Transverse colon (tissue), 4 donors: ENCODE measurements at regions not wholly inside any gene's neighbourhood (a gene's known extent, or its start where the extent isn't known, plus 50 kb on each side); places are given as distances from the start of the nearest gene placed in this dataset.

Source experiments
- DNase-seq: peaks from one replicate; pipeline ENCODE4 v3.0.0-alpha.2; 2019
- H3K27ac ChIP-seq, 4 donors: fragments of 200-600 bp; sonication (generic); 2 replicates each; pipeline ENCODE4 v1.5.1; 2016 to 2018; ENCODE audit warnings: inconsistent platforms in 4 of 4
- H3K27me3 ChIP-seq: fragments of 200-600 bp; sonication (generic); 2 replicates; pipeline ENCODE4 v1.5.1; 2017; ENCODE audit warnings: inconsistent platforms
- H3K36me3 ChIP-seq, 4 donors: fragments of 200-600 bp; sonication (generic); 2 replicates each; pipeline ENCODE4 v1.5.1; 2017 to 2019; ENCODE audit warnings: inconsistent platforms in 4 of 4
- H3K4me1 ChIP-seq, 4 donors: fragments of 200-600 bp; sonication (generic); 2 replicates each; pipeline ENCODE4 v1.5.1; 2017 to 2020; ENCODE audit warnings: inconsistent platforms in 4 of 4
- H3K4me3 ChIP-seq, 4 donors: fragments of 200-600 bp; sonication (generic); 1 replicate in 1 of 4; 2 replicates in 3 of 4; pipeline versions ENCODE4 v1.5.1 to v1.6.1; 2017 to 2019; ENCODE audit warnings: inconsistent platforms in 4 of 4
- H3K9me3 ChIP-seq, 2 donors: fragments of 200-600 bp; sonication (generic); 2 replicates each; pipeline ENCODE4 v1.5.1; 2017 to 2019; ENCODE audit warnings: inconsistent platforms in 2 of 2
- EP300 ChIP-seq: sonication (generic); formaldehyde crosslinking; IDR thresholded peaks from one replicate; pipeline ENCODE4 v1.6.1; 2017; ENCODE audit warnings: antibody characterized with exemption, low read depth
- POLR2A ChIP-seq: fragments of 450-650 bp; IDR thresholded peaks from one replicate; pipeline ENCODE4 v1.6.1; 2016; ENCODE audit warnings: antibody characterized with exemption, mild to moderate bottlenecking, moderate library complexity
- POLR2AphosphoS5 ChIP-seq, 3 donors: sonication (generic); formaldehyde crosslinking; IDR thresholded peaks; one replicate each; pipeline ENCODE4 v1.6.1; 2016; ENCODE audit warnings: antibody characterized with exemption in 3 of 3
- WGBS, 2 donors: methylation state at CpG; one replicate each; pipeline ENCODE4 v1.1.5; 2018; ENCODE audit warnings: low coverage in 1 of 2; 5-methylcytosine and 5-hydroxymethylcytosine counted together
- in situ Hi-C, 4 donors: fragments of 200-750 bp; cut with MboI; loops; one replicate each; pipeline versions ENCODE4 v1.15.0 to v1.15.1; 2017; ENCODE audit warnings: low sequenced_read_pairs in 3 of 4, low pct_ligation_motif_present in 1 of 4, low pct_unique_long_range_greater_than_20kb in 1 of 4
- intact Hi-C: fragments of 100-400 bp; cut with DNase I; formaldehyde crosslinking; loops from one replicate; pipeline ENCODE4 v1.15.1; 2023; ENCODE audit warnings: low total_unique reads
- TF ChIP-seq, protein P1 (sequence below), 5 experiments: fragments of 200-600 bp in 3 of 5; fragments of 450-650 bp in 2 of 5; sonication (generic) in 3 of 5; IDR thresholded peaks; 1 replicate in 2 of 5; 2 replicates in 3 of 5; pipeline ENCODE4 v1.5.1; 2016 to 2017; ENCODE audit warnings: antibody characterized with exemption in 5 of 5, inconsistent platforms in 3 of 5, mild to moderate bottlenecking in 2 of 5, moderate library complexity in 1 of 5

DNA sequence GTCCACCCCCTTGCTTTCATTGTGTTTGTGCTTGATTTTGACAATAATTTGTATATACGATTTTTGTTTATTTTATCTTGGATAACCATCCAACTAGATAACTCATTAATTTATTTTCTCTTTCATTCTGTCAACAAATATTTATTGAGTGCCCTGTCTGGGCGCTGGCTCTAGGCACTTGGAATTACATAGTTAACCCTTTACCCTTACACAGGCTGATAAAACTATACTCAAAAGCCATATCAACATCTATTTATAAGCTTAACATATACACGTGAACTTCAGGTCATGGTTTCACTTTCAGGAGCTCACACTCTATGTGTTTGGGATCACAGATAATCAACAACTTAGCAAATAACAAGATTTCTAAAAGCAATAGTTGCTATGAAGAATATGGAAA, 226.3 kb upstream of the PPARGC1A start:
- TF ChIP-seq EP300: no peak
- no peak for TF ChIP-seq POLR2A
- no peak for TF ChIP-seq POLR2AphosphoS5 (IDR thresholded peaks at IDR 0.05)
- TF ChIP-seq, protein P1, sequence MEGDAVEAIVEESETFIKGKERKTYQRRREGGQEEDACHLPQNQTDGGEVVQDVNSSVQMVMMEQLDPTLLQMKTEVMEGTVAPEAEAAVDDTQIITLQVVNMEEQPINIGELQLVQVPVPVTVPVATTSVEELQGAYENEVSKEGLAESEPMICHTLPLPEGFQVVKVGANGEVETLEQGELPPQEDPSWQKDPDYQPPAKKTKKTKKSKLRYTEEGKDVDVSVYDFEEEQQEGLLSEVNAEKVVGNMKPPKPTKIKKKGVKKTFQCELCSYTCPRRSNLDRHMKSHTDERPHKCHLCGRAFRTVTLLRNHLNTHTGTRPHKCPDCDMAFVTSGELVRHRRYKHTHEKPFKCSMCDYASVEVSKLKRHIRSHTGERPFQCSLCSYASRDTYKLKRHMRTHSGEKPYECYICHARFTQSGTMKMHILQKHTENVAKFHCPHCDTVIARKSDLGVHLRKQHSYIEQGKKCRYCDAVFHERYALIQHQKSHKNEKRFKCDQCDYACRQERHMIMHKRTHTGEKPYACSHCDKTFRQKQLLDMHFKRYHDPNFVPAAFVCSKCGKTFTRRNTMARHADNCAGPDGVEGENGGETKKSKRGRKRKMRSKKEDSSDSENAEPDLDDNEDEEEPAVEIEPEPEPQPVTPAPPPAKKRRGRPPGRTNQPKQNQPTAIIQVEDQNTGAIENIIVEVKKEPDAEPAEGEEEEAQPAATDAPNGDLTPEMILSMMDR (IDR thresholded peaks at IDR 0.05): no peak
- H3K9me3 ChIP-seq: no peaks in the 10 kb centered on the region
- in situ Hi-C loops (no loop called here), intact Hi-C loops (no loop called here)
- DNase-seq: no peak
- no peak overlapping the region for H3K27ac ChIP-seq
- H3K36me3 ChIP-seq: no peaks in the 10 kb centered on the region
- 60 to 64% methylated on average over 3 of the region's 3 CpGs for WGBS, 2 donors
- no peak overlapping the region for H3K4me3 ChIP-seq
- no peaks in the 10 kb centered on the region for H3K27me3 ChIP-seq
- H3K4me1 ChIP-seq: no peaks in the 10 kb centered on the region

DNA sequence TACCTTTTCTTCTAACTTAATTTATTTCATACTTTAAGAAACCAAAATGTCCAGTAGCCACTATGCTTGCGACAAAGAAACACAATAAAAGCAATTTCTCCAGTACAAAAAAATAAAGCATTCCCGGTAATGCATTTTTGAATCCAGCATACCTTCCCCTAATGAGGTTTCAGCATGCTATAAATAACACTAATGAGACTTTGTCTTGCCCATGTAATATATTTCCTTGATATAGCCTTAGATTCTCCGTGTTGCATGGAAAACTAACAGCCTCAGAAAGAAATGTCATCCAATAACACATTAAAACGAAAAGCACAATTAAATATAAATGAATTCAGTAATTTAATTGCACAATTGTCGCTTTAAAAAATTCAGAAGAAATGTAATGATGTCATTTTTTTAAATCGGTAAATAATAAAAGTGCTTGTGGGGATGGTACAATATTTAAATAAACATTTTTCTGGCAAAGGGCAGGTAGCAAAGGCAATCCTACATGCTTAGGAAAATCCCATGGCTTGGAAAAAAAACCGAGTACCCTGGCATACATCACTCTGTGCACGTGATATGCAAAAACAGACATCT, 225.2 kb upstream of the PPARGC1A start:
- no peak for TF ChIP-seq EP300
- no peak for TF ChIP-seq POLR2A
- TF ChIP-seq, protein P1 (IDR thresholded peaks at IDR 0.05): no peak
- TF ChIP-seq POLR2AphosphoS5 (IDR thresholded peaks at IDR 0.05): no peak
- no peak overlapping the region for H3K27ac ChIP-seq
- no peaks in the 10 kb centered on the region for H3K4me1 ChIP-seq
- H3K27me3 ChIP-seq: no peaks in the 10 kb centered on the region
- no peak for DNase-seq
- WGBS, 2 donors: 84 to 86% methylated on average over 8 of the region's 8 CpGs
- intact Hi-C loops: no loop called here
- in situ Hi-C loops: no loop called here
- H3K9me3 ChIP-seq: no peaks in the 10 kb centered on the region
- H3K36me3 ChIP-seq: no peaks in the 10 kb centered on the region
- H3K4me3 ChIP-seq: no peak overlapping the region

DNA sequence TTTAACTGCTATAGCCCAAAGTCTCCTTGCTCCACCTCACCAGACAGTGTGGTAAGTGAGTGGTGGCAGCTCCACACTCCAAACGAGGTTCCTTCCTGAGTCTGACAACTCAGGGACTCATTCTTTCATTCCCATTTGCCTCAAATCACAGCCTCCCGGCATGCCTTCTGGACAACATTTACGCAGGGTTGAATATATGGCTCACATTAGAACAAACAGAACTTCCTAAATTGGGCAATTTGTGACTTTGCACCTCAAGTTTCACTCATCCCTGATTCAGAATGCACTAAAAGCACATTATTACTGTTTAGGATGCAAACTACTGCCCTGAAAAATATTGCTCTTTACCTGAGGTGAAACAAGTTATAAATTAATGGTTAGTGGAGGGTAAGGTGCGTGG, 224.6 kb upstream of the PPARGC1A start:
- H3K27me3 ChIP-seq: no peaks in the 10 kb centered on the region
- in situ Hi-C loops: no loop called here
- H3K36me3 ChIP-seq: no peaks in the 10 kb centered on the region
- no peak overlapping the region for H3K4me3 ChIP-seq
- no peaks in the 10 kb centered on the region for H3K9me3 ChIP-seq
- WGBS, 2 donors: 78 to 83% methylated on average over 1 to 4 of the region's 4 CpGs
- H3K4me1 ChIP-seq: no peaks in the 10 kb centered on the region
- DNase-seq: no peak
- TF ChIP-seq POLR2AphosphoS5 (IDR thresholded peaks at IDR 0.05) (no peak), POLR2A (no peak), EP300 (no peak)
- TF ChIP-seq, protein P1 (IDR thresholded peaks at IDR 0.05): no peak
- intact Hi-C loops: no loop called here
- H3K27ac ChIP-seq: no peak overlapping the region

DNA sequence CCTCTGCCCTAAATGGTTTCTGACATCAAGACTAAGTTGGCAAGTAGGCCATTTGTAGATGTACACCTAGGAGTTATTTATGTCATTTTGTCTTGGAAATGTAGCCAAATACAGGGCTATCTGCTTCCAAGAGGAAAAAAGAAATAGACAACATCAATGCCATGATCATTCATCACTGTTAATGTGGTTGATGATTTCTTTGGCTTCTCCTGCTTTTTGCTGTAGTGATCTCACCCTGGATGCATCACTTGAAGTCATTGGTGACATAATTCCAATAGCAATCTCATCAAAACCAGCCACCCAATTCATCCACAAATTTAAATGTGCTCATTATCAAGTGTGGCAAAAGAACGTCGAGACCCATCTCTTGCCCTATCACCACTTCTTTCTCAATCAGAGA, 222.6 kb upstream of the PPARGC1A start:
- H3K36me3 ChIP-seq: no peaks in the 10 kb centered on the region
- no peaks in the 10 kb centered on the region for H3K27me3 ChIP-seq
- H3K4me3 ChIP-seq: no peak overlapping the region
- TF ChIP-seq POLR2A (no peak), POLR2AphosphoS5 (IDR thresholded peaks at IDR 0.05) (no peak), EP300 (no peak)
- TF ChIP-seq, protein P1 (IDR thresholded peaks at IDR 0.05): no peak
- H3K9me3 ChIP-seq: no peaks in the 10 kb centered on the region
- H3K4me1 ChIP-seq: no peaks in the 10 kb centered on the region
- DNase-seq: no peak
- in situ Hi-C loops: no loop called here
- intact Hi-C loops: no loop called here
- H3K27ac ChIP-seq: no peak overlapping the region
- 93 to 97% methylated on average over 2 of the region's 2 CpGs for WGBS, 2 donors
